ENCODE measurements at regions not wholly inside any gene's neighbourhood (a gene's known extent, or its start where the extent isn't known, plus 50 kb on each side); places are given as distances from the start of the nearest gene placed in this dataset.

DNA sequence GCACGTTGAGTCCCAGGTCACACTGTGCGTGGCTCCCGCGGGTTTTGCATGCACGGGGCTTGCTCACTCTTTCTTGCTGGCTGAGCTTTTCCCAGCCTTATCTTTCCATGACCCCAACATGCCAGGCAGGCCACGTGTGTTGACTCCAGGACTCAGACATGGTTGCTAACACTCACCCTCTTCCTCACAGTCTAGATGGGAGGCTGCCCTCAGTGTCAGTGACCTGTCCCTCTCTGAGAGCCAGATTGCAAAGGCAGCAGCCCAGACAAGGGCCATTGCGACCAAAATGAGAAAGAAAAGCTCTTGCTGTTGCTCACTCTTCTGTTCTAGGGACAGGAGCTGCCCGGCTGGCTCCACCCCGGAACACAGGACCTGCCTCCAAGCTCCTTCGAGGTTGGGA lies 113.7 kb downstream of the TMEM18 start:
- TF ChIP-seq, protein P1, sequence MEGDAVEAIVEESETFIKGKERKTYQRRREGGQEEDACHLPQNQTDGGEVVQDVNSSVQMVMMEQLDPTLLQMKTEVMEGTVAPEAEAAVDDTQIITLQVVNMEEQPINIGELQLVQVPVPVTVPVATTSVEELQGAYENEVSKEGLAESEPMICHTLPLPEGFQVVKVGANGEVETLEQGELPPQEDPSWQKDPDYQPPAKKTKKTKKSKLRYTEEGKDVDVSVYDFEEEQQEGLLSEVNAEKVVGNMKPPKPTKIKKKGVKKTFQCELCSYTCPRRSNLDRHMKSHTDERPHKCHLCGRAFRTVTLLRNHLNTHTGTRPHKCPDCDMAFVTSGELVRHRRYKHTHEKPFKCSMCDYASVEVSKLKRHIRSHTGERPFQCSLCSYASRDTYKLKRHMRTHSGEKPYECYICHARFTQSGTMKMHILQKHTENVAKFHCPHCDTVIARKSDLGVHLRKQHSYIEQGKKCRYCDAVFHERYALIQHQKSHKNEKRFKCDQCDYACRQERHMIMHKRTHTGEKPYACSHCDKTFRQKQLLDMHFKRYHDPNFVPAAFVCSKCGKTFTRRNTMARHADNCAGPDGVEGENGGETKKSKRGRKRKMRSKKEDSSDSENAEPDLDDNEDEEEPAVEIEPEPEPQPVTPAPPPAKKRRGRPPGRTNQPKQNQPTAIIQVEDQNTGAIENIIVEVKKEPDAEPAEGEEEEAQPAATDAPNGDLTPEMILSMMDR (IDR thresholded peaks at IDR 0.05; ENCODE audit: extremely low read depth in 1 of 2, insufficient read depth in 1 of 2, low read depth in 1 of 2, low read length in 2 of 2), result no peak
- no peak for TF ChIP-seq POLR2A (IDR thresholded peaks at IDR 0.05; ENCODE audit: low read depth, low read length)

All from endothelial cell of umbilical vein (primary cell).